ENCODE measurements at regions not wholly inside any gene's neighbourhood (a gene's known extent, or its start where the extent isn't known, plus 50 kb on each side); places are given as distances from the start of the nearest gene placed in this dataset.

GRCh38 chr15:31270767-31271166 is 55.9 kb upstream of the KLF13 start:
- TF ChIP-seq TAF1 (IDR thresholded peaks at IDR 0.05; ENCODE audit: low read depth): no peak
- no peak for TF ChIP-seq RAD21 (conservative IDR thresholded peaks at IDR 0.05)
- no peak for TF ChIP-seq EZH2 (IDR thresholded peaks at IDR 0.05; ENCODE audit: borderline replicate concordance, insufficient read depth, low read length, poor library complexity, severe bottlenecking)
- TF ChIP-seq MXI1 (conservative IDR thresholded peaks at IDR 0.05; ENCODE audit: poor library complexity, severe bottlenecking): no peak
- TF ChIP-seq POLR2AphosphoS5 (IDR thresholded peaks at IDR 0.05): no peak
- TF ChIP-seq REST (IDR thresholded peaks at IDR 0.05; ENCODE audit: borderline replicate concordance): no peak
- no peak for TF ChIP-seq SMC3 (conservative IDR thresholded peaks at IDR 0.05; ENCODE audit: poor library complexity)
- no peak for TF ChIP-seq CTCF (IDR thresholded peaks at IDR 0.05; ENCODE audit: poor library complexity, severe bottlenecking)
- TF ChIP-seq EP300 (conservative IDR thresholded peaks at IDR 0.05; ENCODE audit: poor library complexity, severe bottlenecking): no peak
- no peaks in the 10 kb centered on the region for H3K9me2 ChIP-seq (ENCODE audit: insufficient read depth, low read length)
- H3F3A ChIP-seq (ENCODE audit: insufficient read depth, low read length, poor library complexity, severe bottlenecking): no peaks in the 10 kb centered on the region
- H3K4me3 ChIP-seq (ENCODE audit: low read length): no peak overlapping the region
- H3K9ac ChIP-seq (ENCODE audit: low read length): no peak overlapping the region
- H3K9me3 ChIP-seq (ENCODE audit: low read length): no peaks in the 10 kb centered on the region
- H2AFZ ChIP-seq (ENCODE audit: low read depth, low read length): no peak overlapping the region
- no peak overlapping the region for H3K4me2 ChIP-seq (ENCODE audit: low read length)
- H3K79me2 ChIP-seq (replicated peaks; ENCODE audit: insufficient read depth, low read length): no peaks in the 10 kb centered on the region
- no peak overlapping the region for H3K27ac ChIP-seq (ENCODE audit: low read length)
- no peaks in the 10 kb centered on the region for H4K20me1 ChIP-seq (ENCODE audit: insufficient read depth)
- no peaks in the 10 kb centered on the region for H3K36me3 ChIP-seq (ENCODE audit: insufficient read depth, low read length)
- H3K27me3 ChIP-seq (ENCODE audit: insufficient read depth, low read depth, low read length): no peaks in the 10 kb centered on the region

- no peak overlapping the region for H2AFZ ChIP-seq (ENCODE audit: low read depth, low read length)
- no peak overlapping the region for H3K9ac ChIP-seq (ENCODE audit: low read length)
These were observed 55.4 kb upstream of the KLF13 start for GRCh38 chr15:31271224-31271635.

More at GRCh38 chr15:31271224-31271635, 55.4 kb upstream of the KLF13 start:
- Histone ChIP-seq H3K36me3 (ENCODE audit: insufficient read depth, low read length) (no peaks in the 10 kb centered on the region), H4K20me1 (ENCODE audit: insufficient read depth) (no peaks in the 10 kb centered on the region), H3K27me3 (ENCODE audit: insufficient read depth, low read depth, low read length) (no peaks in the 10 kb centered on the region), H3K4me3 (ENCODE audit: low read length) (no peak overlapping the region), H3K4me2 (ENCODE audit: low read length) (no peak overlapping the region), H3K9me3 (ENCODE audit: low read length) (no peaks in the 10 kb centered on the region), H3K79me2 (replicated peaks; ENCODE audit: insufficient read depth, low read length) (no peaks in the 10 kb centered on the region), H3K9me2 (ENCODE audit: insufficient read depth, low read length) (no peaks in the 10 kb centered on the region), H3F3A (ENCODE audit: insufficient read depth, low read length, poor library complexity, severe bottlenecking) (no peaks in the 10 kb centered on the region), H3K27ac (ENCODE audit: low read length) (no peak overlapping the region)
- TF ChIP-seq POLR2AphosphoS5 (IDR thresholded peaks at IDR 0.05) (no peak), REST (IDR thresholded peaks at IDR 0.05; ENCODE audit: borderline replicate concordance) (no peak), RAD21 (conservative IDR thresholded peaks at IDR 0.05) (no peak), SMC3 (conservative IDR thresholded peaks at IDR 0.05; ENCODE audit: poor library complexity) (no peak), CTCF (IDR thresholded peaks at IDR 0.05; ENCODE audit: poor library complexity, severe bottlenecking) (no peak), MXI1 (conservative IDR thresholded peaks at IDR 0.05; ENCODE audit: poor library complexity, severe bottlenecking) (no peak), TAF1 (IDR thresholded peaks at IDR 0.05; ENCODE audit: low read depth) (no peak), EZH2 (IDR thresholded peaks at IDR 0.05; ENCODE audit: borderline replicate concordance, insufficient read depth, low read length, poor library complexity, severe bottlenecking) (no peak), EP300 (conservative IDR thresholded peaks at IDR 0.05; ENCODE audit: poor library complexity, severe bottlenecking) (no peak)
